ENCODE measurements at regions not wholly inside any gene's neighbourhood (a gene's known extent, or its start where the extent isn't known, plus 50 kb on each side); places are given as distances from the start of the nearest gene placed in this dataset.

GRCh38 chr9:89792189-89793123 lies 187.6 kb downstream of the GADD45G start:
- no peak for TF ChIP-seq CTCF (conservative IDR thresholded peaks at IDR 0.05 in 1 of 2, IDR thresholded peaks at IDR 0.05 in 1 of 2; ENCODE audit: extremely low read depth in 1 of 2, insufficient read depth in 1 of 2, low read depth in 1 of 2, low read length in 2 of 2)
- no peak for TF ChIP-seq EZH2 (IDR thresholded peaks at IDR 0.05; ENCODE audit: borderline replicate concordance, low read length)

Measured in mammary epithelial cell (primary cell).